ENCODE measurements at regions not wholly inside any gene's neighbourhood (a gene's known extent, or its start where the extent isn't known, plus 50 kb on each side); places are given as distances from the start of the nearest gene placed in this dataset.
"Not testable (repeated sequence)": the region's sequence is repeated elsewhere in the genome, so short reads cannot be mapped to it uniquely, and the experiment has no call there.

- no peak for DNase-seq
Measured at GRCh38 chr6:43932259-43933147, 162.5 kb downstream of the VEGFA start.

- DNase-seq = no peak
Measured at GRCh38 chr6:43931201-43931600, 161.2 kb downstream of the VEGFA start.

GRCh38 chr6:43930440-43931154 is 160.6 kb downstream of the VEGFA start:
- no peak for DNase-seq

- DNase-seq = no peak
Measured at GRCh38 chr6:43929511-43929910, 159.5 kb downstream of the VEGFA start.

- peak; percentile 20 for DNase-seq
Measured at GRCh38 chr6:43927532-43928210, 157.7 kb downstream of the VEGFA start.

GRCh38 chr6:43926634-43927531 is 156.9 kb downstream of the VEGFA start:
- no peak for DNase-seq

- not testable (repeated sequence) for DNase-seq
Measured at GRCh38 chr6:43925636-43926139, 155.7 kb downstream of the VEGFA start.

- DNase-seq = no peak
Measured at GRCh38 chr6:43924222-43924702, 154.3 kb downstream of the VEGFA start.

GRCh38 chr6:43923376-43924221 is 153.6 kb downstream of the VEGFA start:
- peak; percentile 74 for DNase-seq

GRCh38 chr6:43922426-43923375 is 152.7 kb downstream of the VEGFA start:
- DNase-seq = no peak

- DNase-seq = no peak
Measured at GRCh38 chr6:43921548-43922425, 151.8 kb downstream of the VEGFA start.

GRCh38 chr6:43921039-43921438 is 151.0 kb downstream of the VEGFA start:
- DNase-seq = no peak

- DNase-seq = no peak
Measured at GRCh38 chr6:43919774-43920173, 149.8 kb downstream of the VEGFA start.

GRCh38 chr6:43917878-43918382 is 147.9 kb downstream of the VEGFA start:
- DNase-seq = peak; percentile 73

GRCh38 chr6:43916924-43917877 is 147.2 kb downstream of the VEGFA start:
- peak; percentile 81 for DNase-seq

GRCh38 chr6:43915986-43916923 is 146.2 kb downstream of the VEGFA start:
- DNase-seq = no peak
